Stimulated activated CD4-positive, alpha-beta T cell treated with anti-CD3 and anti-CD28 coated beads, Interleukin-12 subunit alpha, Interleukin-12 subunit beta, amount 100 ng/mL, for 24 hours (primary cell): ENCODE measurements at regions not wholly inside any gene's neighbourhood (a gene's known extent, or its start where the extent isn't known, plus 50 kb on each side); places are given as distances from the start of the nearest gene placed in this dataset.

Experiments used
- DNase-seq, 2 experiments: peaks; one replicate each; pipeline ENCODE4 v3.0.0-alpha.2; 2020; ENCODE audit warnings: low read depth in 2 of 2

- DNase-seq, result no peak
These were observed 73.9 kb upstream of the WWC1 start for GRCh38 chr5:168217497-168217896.

- no peak for DNase-seq
These were observed 72.7 kb upstream of the WWC1 start for GRCh38 chr5:168218746-168219145.

- no peak for DNase-seq
These were observed 71.7 kb upstream of the WWC1 start for GRCh38 chr5:168219515-168220410.

GRCh38 chr5:168224085-168224484 lies 67.4 kb upstream of the WWC1 start:
- DNase-seq, result no peak

GRCh38 chr5:168226012-168226411 lies 65.4 kb upstream of the WWC1 start:
- DNase-seq, result no peak

GRCh38 chr5:168227001-168227400 lies 64.4 kb upstream of the WWC1 start:
- no peak for DNase-seq

- no peak for DNase-seq
These were observed 63.4 kb upstream of the WWC1 start for GRCh38 chr5:168227973-168228615.

GRCh38 chr5:168228668-168229067 lies 62.8 kb upstream of the WWC1 start:
- no peak for DNase-seq

- DNase-seq, result no peak
These were observed 57.3 kb upstream of the WWC1 start for GRCh38 chr5:168234133-168234532.

- DNase-seq, result no peak
These were observed 53.0 kb upstream of the WWC1 start for GRCh38 chr5:168238463-168238862.

- DNase-seq, result no peak
These were observed 52.1 kb upstream of the WWC1 start for GRCh38 chr5:168239325-168239724.
